WTC11 (cell line): ENCODE measurements at regions not wholly inside any gene's neighbourhood (a gene's known extent, or its start where the extent isn't known, plus 50 kb on each side); places are given as distances from the start of the nearest gene placed in this dataset.

Experiments used
- ATAC-seq: fragments of 200-7000 bp; cut with Tn5 transposase; 2 replicates; pipeline ENCODE4 v1.10.0; 2021; ENCODE audit warnings: mild to moderate bottlenecking, moderate library complexity
- CTCF ChIA-PET: fragments of 300-600 bp; sonication (Branson Sonifier 250); formaldehyde crosslinking; loops from one replicate; lab custom pipeline; 2021; ENCODE audit warnings: antibody characterized with exemption; lab: Charles Lee
- POLR2A ChIA-PET: fragments of 350-600 bp; sonication (Branson Sonifier 250); formaldehyde crosslinking; loops from one replicate; lab custom pipeline; 2021; ENCODE audit warnings: antibody characterized with exemption; lab: Charles Lee
- DNase-seq: peaks from one replicate; pipeline ENCODE4 v3.0.0; 2021; ENCODE audit warnings: low spot score
- H3K27ac Mint-ChIP-seq: 2 replicates; pipeline ENCODE4 v1.8.0; 2021; ENCODE audit warnings: mixed read lengths
- H3K27me3 Mint-ChIP-seq: 2 replicates; pipeline ENCODE4 v1.8.0; 2021; ENCODE audit warnings: low read depth, mild to moderate bottlenecking, moderate library complexity, mixed read lengths
- H3K36me3 Mint-ChIP-seq: 2 replicates; pipeline ENCODE4 v1.8.0; 2021; ENCODE audit warnings: mixed read lengths
- H3K4me1 Mint-ChIP-seq: 2 replicates; pipeline ENCODE4 v1.8.0; 2022; ENCODE audit warnings: mixed read lengths
- H3K4me3 Mint-ChIP-seq: 2 replicates; pipeline ENCODE4 v1.8.0; 2021; ENCODE audit warnings: mild to moderate bottlenecking, moderate library complexity, mixed read lengths
- H3K9me3 Mint-ChIP-seq: 2 replicates; pipeline ENCODE4 v1.8.0; 2021; ENCODE audit warnings: mixed read lengths
- ARID4B ChIP-seq: sonication (generic); formaldehyde crosslinking; IDR thresholded peaks from 2 replicates; pipeline ENCODE4 v1.8.0; 2023; ENCODE audit warnings: missing genetic modification reagents, mild to moderate bottlenecking, borderline replicate concordance
- ATF1 ChIP-seq: sonication (generic); formaldehyde crosslinking; IDR thresholded peaks from 2 replicates; pipeline ENCODE4 v1.8.1; 2023; ENCODE audit warnings: mild to moderate bottlenecking, moderate library complexity, missing genetic modification reagents
- ATF3 ChIP-seq: sonication (generic); formaldehyde crosslinking; conservative IDR thresholded peaks from 2 replicates; pipeline ENCODE4 v1.8.1; 2022; ENCODE audit warnings: mild to moderate bottlenecking, missing genetic modification reagents
- ATF6 ChIP-seq: sonication (generic); formaldehyde crosslinking; IDR thresholded peaks from 2 replicates; pipeline ENCODE4 v1.8.1; 2023; ENCODE audit warnings: mild to moderate bottlenecking, missing genetic modification reagents
- E2F5 ChIP-seq: sonication (generic); formaldehyde crosslinking; IDR thresholded peaks from 2 replicates; pipeline ENCODE4 v1.8.1; 2022; ENCODE audit warnings: mild to moderate bottlenecking, moderate library complexity, missing genetic modification reagents
- ELF4 ChIP-seq: sonication (generic); formaldehyde crosslinking; IDR thresholded peaks from 2 replicates; pipeline ENCODE4 v1.8.1; 2022; ENCODE audit warnings: low read depth, mild to moderate bottlenecking, moderate library complexity, missing genetic modification reagents
- EMX1 ChIP-seq: fragments of 250-450 bp; sonication (Bioruptor Pico); IDR thresholded peaks from 2 replicates; pipeline ENCODE4 v1.8.0; 2021; ENCODE audit warnings: mild to moderate bottlenecking
- FOXJ3 ChIP-seq: sonication (generic); formaldehyde crosslinking; IDR thresholded peaks from 2 replicates; pipeline ENCODE4 v1.9.0; 2021; ENCODE audit warnings: missing genetic modification reagents, mild to moderate bottlenecking, borderline replicate concordance
- JUN ChIP-seq: sonication (generic); formaldehyde crosslinking; IDR thresholded peaks from 2 replicates; pipeline ENCODE4 v1.8.0; 2023; ENCODE audit warnings: mild to moderate bottlenecking, missing genetic modification reagents
- KAT7 ChIP-seq: sonication (generic); formaldehyde crosslinking; IDR thresholded peaks from 2 replicates; pipeline ENCODE4 v1.8.1; 2023; ENCODE audit warnings: missing genetic modification reagents, mild to moderate bottlenecking, borderline replicate concordance
- MLX ChIP-seq: sonication (generic); formaldehyde crosslinking; IDR thresholded peaks from 2 replicates; pipeline ENCODE4 v1.8.1; 2023; ENCODE audit warnings: mild to moderate bottlenecking, missing genetic modification reagents, moderate library complexity
- NR2C2 ChIP-seq: sonication (generic); formaldehyde crosslinking; IDR thresholded peaks from 2 replicates; pipeline ENCODE4 v1.8.0; 2022; ENCODE audit warnings: mild to moderate bottlenecking, missing genetic modification reagents
- PRRX2 ChIP-seq: fragments of 250-450 bp; sonication (Bioruptor Pico); IDR thresholded peaks from 2 replicates; pipeline ENCODE4 v1.8.0; 2021; ENCODE audit warnings: mild to moderate bottlenecking
- SP1 ChIP-seq: sonication (generic); formaldehyde crosslinking; conservative IDR thresholded peaks from 2 replicates; pipeline ENCODE4 v1.8.1; 2022; ENCODE audit warnings: missing genetic modification reagents
- ZBTB43 ChIP-seq: sonication (generic); formaldehyde crosslinking; IDR thresholded peaks from 2 replicates; pipeline ENCODE4 v1.8.1; 2023; ENCODE audit warnings: mild to moderate bottlenecking, missing genetic modification reagents
- ZNF281 ChIP-seq: sonication (generic); formaldehyde crosslinking; IDR thresholded peaks from 2 replicates; pipeline ENCODE4 v1.8.0; 2023; ENCODE audit warnings: mild to moderate bottlenecking, missing genetic modification reagents
- ZNF416 ChIP-seq: fragments of 250-450 bp; sonication (Bioruptor Pico); IDR thresholded peaks from 2 replicates; pipeline ENCODE4 v1.9.0; 2021; ENCODE audit warnings: mild to moderate bottlenecking, inconsistent platforms
- ZNF425 ChIP-seq: fragments of 250-450 bp; sonication (Bioruptor Pico); conservative IDR thresholded peaks from 2 replicates; pipeline ENCODE4 v1.9.0; 2021; ENCODE audit warnings: mild to moderate bottlenecking
- ZNF512 ChIP-seq: sonication (generic); formaldehyde crosslinking; IDR thresholded peaks from 2 replicates; pipeline ENCODE4 v1.8.1; 2022; ENCODE audit warnings: missing genetic modification reagents, borderline replicate concordance

- peaks cover 6% of the 10 kb centered on the region for H3K36me3 Mint-ChIP-seq
- H3K27ac Mint-ChIP-seq = no peak overlapping the region
- no peaks in the 10 kb centered on the region for H3K27me3 Mint-ChIP-seq
- CTCF ChIA-PET = no interaction called here
- no peak overlapping the region for H3K4me3 Mint-ChIP-seq
- peaks cover 26% of the 10 kb centered on the region for H3K9me3 Mint-ChIP-seq
- no peaks in the 10 kb centered on the region for H3K4me1 Mint-ChIP-seq
- no peak for TF ChIP-seq JUN (CRISPR knock-in tag)
- TF ChIP-seq ZNF416 = no peak
- no peak for TF ChIP-seq ELF4 (CRISPR knock-in tag)
- TF ChIP-seq ZNF281 = no peak
- no peak for TF ChIP-seq MLX (CRISPR knock-in tag)
- no peak for TF ChIP-seq ARID4B (CRISPR knock-in tag)
- no peak for TF ChIP-seq ZNF425
- no peak for TF ChIP-seq SP1
- no peak for TF ChIP-seq PRRX2 (CRISPR knock-in tag)
- no peak for TF ChIP-seq FOXJ3 (CRISPR knock-in tag)
- no peak for TF ChIP-seq ZNF512 (CRISPR knock-in tag)
- no peak for DNase-seq
- POLR2A ChIA-PET = no interaction called here
- ATAC-seq = no peak
These were observed 700.8 kb upstream of the SPRY2 start for GRCh38 chr13:81041761-81042160.

GRCh38 chr13:81031996-81032395 lies 691.1 kb upstream of the SPRY2 start:
- no peaks in the 10 kb centered on the region for H3K27me3 Mint-ChIP-seq
- no peak overlapping the region for H3K4me3 Mint-ChIP-seq
- ATAC-seq (no peak), DNase-seq (no peak)
- no peaks in the 10 kb centered on the region for H3K4me1 Mint-ChIP-seq
- no peak overlapping the region for H3K27ac Mint-ChIP-seq
- CTCF ChIA-PET = no interaction called here
- POLR2A ChIA-PET = no interaction called here
- H3K36me3 Mint-ChIP-seq = no peaks in the 10 kb centered on the region
- H3K9me3 Mint-ChIP-seq = 0 out of 2 replicates have a peak, but pooled peaks cover 4% of the 10 kb centered on the region
- TF ChIP-seq ATF1 (CRISPR knock-in tag) = no peak
- no peak for TF ChIP-seq ATF3 (CRISPR knock-in tag)
- TF ChIP-seq NR2C2 (CRISPR knock-in tag) = no peak
- no peak for TF ChIP-seq ZBTB43
- TF ChIP-seq E2F5 (CRISPR knock-in tag) = no peak
- TF ChIP-seq KAT7 (CRISPR knock-in tag) = no peak
- TF ChIP-seq EMX1 (CRISPR knock-in tag) = no peak
- TF ChIP-seq ATF6 (CRISPR knock-in tag) = no peak
